ENCODE measurements at regions not wholly inside any gene's neighbourhood (a gene's known extent, or its start where the extent isn't known, plus 50 kb on each side); places are given as distances from the start of the nearest gene placed in this dataset.

GRCh38 chr1:163412221-163412620, 90.5 kb downstream of the NUF2 start:
- dilution Hi-C loops (cut with HindIII; ENCODE audit: low sequenced_read_pairs, unreplicated experiment) (no loop called here), in situ Hi-C loops (cut with MboI; ENCODE audit: low sequenced_read_pairs) (loop anchor here (25.0 kb wide), 1 partner anchor 1650 kb away; no protein-coding TSS in a partner anchor), intact Hi-C loops (cut with micrococcal nuclease) (loop anchor here (5.0 to 10.0 kb wide), 3 partner anchors 1203 to 1505 kb away; no protein-coding TSS in a partner anchor)
- POLR2A ChIA-PET (ENCODE audit: unreplicated experiment) = no interaction called here
- Histone ChIP-seq H3K9me3 (ENCODE audit: control insufficient read depth, insufficient read depth, low read length) (no peaks in the 10 kb centered on the region), H3K9ac (ENCODE audit: low read depth, low read length) (no peak overlapping the region), H3K23ac (ENCODE audit: low read depth, low read length) (no peak overlapping the region), H3K14ac (replicated peaks; ENCODE audit: low read depth, low read length) (no peak overlapping the region), H3K4me3 (ENCODE audit: insufficient read depth, low read depth, low read length) (no peak overlapping the region), H2BK120ac (ENCODE audit: low read depth, low read length) (no peak overlapping the region), H2AFZ (replicated peaks; ENCODE audit: low read length, poor library complexity) (no peak overlapping the region), H3K79me1 (ENCODE audit: low read depth in 1 of 2, low read length in 2 of 2) (no peaks in the 10 kb centered on the region), H3K36me3 (ENCODE audit: control insufficient read depth, insufficient read depth, low read length) (no peaks in the 10 kb centered on the region), H3K56ac (ENCODE audit: extremely low read depth, insufficient read depth, low read length) (no peak overlapping the region), H3K4me1 (ENCODE audit: control insufficient read depth, insufficient read depth, low read length) (no peaks in the 10 kb centered on the region), H2AK9ac (replicated peaks; ENCODE audit: low read depth, low read length, poor library complexity) (no peak overlapping the region), H2BK15ac (ENCODE audit: low read depth, low read length) (no peak overlapping the region), H3K27ac (ENCODE audit: insufficient read depth, low read length) (no peak overlapping the region), H4K91ac (ENCODE audit: insufficient read depth, low read depth, low read length) (no peak overlapping the region), H4K5ac (ENCODE audit: low read depth, low read length) (no peak overlapping the region), H3K27me3 (ENCODE audit: control insufficient read depth, insufficient read depth, low read length) (peaks cover 3% of the 10 kb centered on the region), H2BK20ac (ENCODE audit: low read depth, low read length) (no peak overlapping the region), H2AK5ac (ENCODE audit: low read depth, low read length) (no peak overlapping the region), H3K9me1 (ENCODE audit: insufficient read depth, low read length) (no peaks in the 10 kb centered on the region), H4K20me1 (ENCODE audit: insufficient read depth, low read length) (no peaks in the 10 kb centered on the region), H4K8ac (ENCODE audit: low read depth in 2 of 2, low read length in 2 of 2) (no peak overlapping the region), H3K4me2 (ENCODE audit: low read depth, low read length) (no peak overlapping the region), H2BK5ac (ENCODE audit: low read depth, low read length, poor library complexity, severe bottlenecking) (no peak overlapping the region), H3K4ac (ENCODE audit: low read depth, low read length) (no peak overlapping the region), H3K18ac (ENCODE audit: low read depth, low read length) (no peak overlapping the region)
- WGBS, 2 experiments (ENCODE audit: extremely low coverage in 2 of 2, insufficient read length in 1 of 2) = no CpG with 5 or more reads among the region's 1 CpG
- CTCF ChIA-PET = no interaction called here
- TF ChIP-seq BHLHE40 (IDR thresholded peaks at IDR 0.05; ENCODE audit: low read depth, low read length) = no peak
- no peak for TF ChIP-seq NFE2L2 (IDR thresholded peaks at IDR 0.05; ENCODE audit: low read depth, low read length)
- TF ChIP-seq MAZ (IDR thresholded peaks at IDR 0.05; ENCODE audit: borderline replicate concordance, low read depth, low read length) = no peak
- TF ChIP-seq CHD1 (IDR thresholded peaks at IDR 0.05; ENCODE audit: low read depth, low read length) = no peak
- no peak for ATAC-seq (ENCODE audit: low read depth)
- no peak for DNase-seq
- BruUV-seq (replicated peaks) = no TSS peak

Measured in IMR-90 (cell line).